OCI-LY3 (cell line): ENCODE measurements at regions not wholly inside any gene's neighbourhood (a gene's known extent, or its start where the extent isn't known, plus 50 kb on each side); places are given as distances from the start of the nearest gene placed in this dataset.

Experiments used
- H2AFZ ChIP-seq: fragments of 200-600, 300-600 bp; shearing (Covaris generic); 2 replicates; pipeline ENCODE4 v1.6.0; 2014; ENCODE audit warnings: antibody characterized with exemption, low read depth, low read length
- H3K27ac ChIP-seq: fragments of 200-600, 300-600 bp; sonication (generic); 2 replicates; pipeline ENCODE4 v1.5.1; 2014; ENCODE audit warnings: mild to moderate bottlenecking, low read length, moderate library complexity, mixed read lengths
- H3K27me3 ChIP-seq: fragments of 200-600, 300-600 bp; sonication (generic); 2 replicates; pipeline ENCODE4 v1.6.1; 2014; ENCODE audit warnings: low read depth, low read length, mixed read lengths
- H3K36me3 ChIP-seq: fragments of 200-600, 300-600 bp; sonication (generic); replicated peaks from 2 replicates; pipeline ENCODE3; 2014; ENCODE audit warnings: low read depth, low read length, mixed read lengths
- H3K4me1 ChIP-seq: fragments of 300-600, 200-600 bp; sonication (generic); 2 replicates; pipeline ENCODE4 v1.6.1; 2014; ENCODE audit warnings: low read length, mixed read lengths
- H3K4me2 ChIP-seq: fragments of 200-600, 300-600 bp; sonication (generic); 2 replicates; pipeline ENCODE4 v1.6.1; 2014; ENCODE audit warnings: low read length, mixed read lengths
- H3K4me3 ChIP-seq: fragments of 300-600, 200-600 bp; sonication (generic); 2 replicates; pipeline ENCODE4 v1.5.1; 2014; ENCODE audit warnings: antibody characterized with exemption, mild to moderate bottlenecking, low read length, moderate library complexity
- H3K79me2 ChIP-seq: fragments of 300-600, 200-600 bp; shearing (Covaris generic); 2 replicates; pipeline ENCODE4 v1.6.1; 2014; ENCODE audit warnings: mild to moderate bottlenecking, low read length, mixed read lengths
- H3K9ac ChIP-seq: fragments of 300-600, 200-600 bp; shearing (Covaris generic); 2 replicates; pipeline ENCODE4 v1.6.0; 2014; ENCODE audit warnings: mild to moderate bottlenecking, low read length, moderate library complexity
- H3K9me3 ChIP-seq: fragments of 200-600, 300-600 bp; shearing (Covaris generic); 2 replicates; pipeline ENCODE4 v1.6.1; 2014; ENCODE audit warnings: low read length, mixed read lengths; ENCODE audit not compliant: insufficient read depth
- H4K20me1 ChIP-seq: fragments of 200-600, 300-600 bp; sonication (generic); 2 replicates; pipeline ENCODE4 v1.6.1; 2016; ENCODE audit warnings: low read length, mixed read lengths; ENCODE audit not compliant: insufficient read depth
- EZH2phosphoT487 ChIP-seq: fragments of 200-600 bp; shearing (Covaris generic); IDR thresholded peaks from 2 replicates; pipeline ENCODE4 v1.6.1; 2018; ENCODE audit warnings: antibody characterized with exemption, mixed run types, low read depth
- TF ChIP-seq, protein P1 (sequence below): fragments of 200-600, 300-600 bp; sonication (generic); IDR thresholded peaks from 2 replicates; pipeline ENCODE4 v1.5.1; 2014; ENCODE audit warnings: antibody characterized with exemption, low read length, low read depth

DNA sequence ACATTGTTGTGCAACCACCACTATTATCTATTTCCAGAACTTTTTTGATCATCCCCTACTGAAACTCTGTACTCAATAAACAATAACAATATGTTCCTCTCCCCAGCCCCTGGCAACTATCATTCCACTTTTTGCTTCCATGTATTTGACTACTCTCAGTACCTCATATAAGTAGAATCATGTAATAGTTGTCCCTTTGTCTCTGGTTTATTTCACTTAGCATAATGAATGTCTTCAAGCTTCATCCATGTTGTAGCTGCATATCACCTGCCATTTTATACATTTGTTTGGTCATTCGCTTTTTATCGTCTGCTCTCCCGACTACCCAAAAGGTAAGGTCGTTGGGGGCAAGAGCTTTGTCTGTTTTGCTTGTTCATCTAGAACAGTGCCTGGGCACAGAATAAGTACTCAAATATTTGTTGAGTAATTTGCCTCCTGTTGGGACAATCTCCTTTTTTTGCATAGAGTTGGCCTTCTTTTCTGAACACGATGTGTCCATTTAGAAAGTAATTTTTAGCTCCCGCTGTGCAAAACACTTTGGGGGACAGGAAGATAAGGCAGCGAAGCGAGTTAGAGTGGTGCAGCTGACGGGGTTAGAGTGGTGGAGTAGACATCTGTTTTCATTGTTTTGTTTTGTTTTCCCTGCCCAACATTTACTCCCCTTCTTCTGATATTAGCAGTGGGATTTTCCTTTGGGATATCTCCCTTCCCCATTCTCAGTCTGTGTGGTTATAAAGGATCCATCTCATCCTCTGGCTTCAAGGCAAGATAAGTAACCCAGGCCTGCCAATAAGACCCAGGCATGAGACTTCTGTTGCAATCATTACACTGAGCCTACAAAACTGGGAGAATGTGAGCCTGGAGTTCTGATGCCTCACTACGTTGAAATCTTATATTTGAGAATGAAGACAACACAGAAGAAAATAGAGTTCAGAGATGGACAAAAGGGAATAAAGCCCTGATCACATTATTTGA, 83.4 kb upstream of the RNU6-1 start:
- peaks cover 6% of the 10 kb centered on the region for H3K36me3 ChIP-seq
- H3K4me3 ChIP-seq = no peak overlapping the region
- no peaks in the 10 kb centered on the region for H4K20me1 ChIP-seq
- peaks cover 7% of the 10 kb centered on the region; the same call in 1 of the 2 replicates for H3K9me3 ChIP-seq
- H3K9ac ChIP-seq = no peak overlapping the region
- no peaks in the 10 kb centered on the region for H3K27me3 ChIP-seq
- H3K4me2 ChIP-seq = no peak overlapping the region
- no peaks in the 10 kb centered on the region for H3K79me2 ChIP-seq
- H2AFZ ChIP-seq = no peak overlapping the region
- TF ChIP-seq, protein P1, sequence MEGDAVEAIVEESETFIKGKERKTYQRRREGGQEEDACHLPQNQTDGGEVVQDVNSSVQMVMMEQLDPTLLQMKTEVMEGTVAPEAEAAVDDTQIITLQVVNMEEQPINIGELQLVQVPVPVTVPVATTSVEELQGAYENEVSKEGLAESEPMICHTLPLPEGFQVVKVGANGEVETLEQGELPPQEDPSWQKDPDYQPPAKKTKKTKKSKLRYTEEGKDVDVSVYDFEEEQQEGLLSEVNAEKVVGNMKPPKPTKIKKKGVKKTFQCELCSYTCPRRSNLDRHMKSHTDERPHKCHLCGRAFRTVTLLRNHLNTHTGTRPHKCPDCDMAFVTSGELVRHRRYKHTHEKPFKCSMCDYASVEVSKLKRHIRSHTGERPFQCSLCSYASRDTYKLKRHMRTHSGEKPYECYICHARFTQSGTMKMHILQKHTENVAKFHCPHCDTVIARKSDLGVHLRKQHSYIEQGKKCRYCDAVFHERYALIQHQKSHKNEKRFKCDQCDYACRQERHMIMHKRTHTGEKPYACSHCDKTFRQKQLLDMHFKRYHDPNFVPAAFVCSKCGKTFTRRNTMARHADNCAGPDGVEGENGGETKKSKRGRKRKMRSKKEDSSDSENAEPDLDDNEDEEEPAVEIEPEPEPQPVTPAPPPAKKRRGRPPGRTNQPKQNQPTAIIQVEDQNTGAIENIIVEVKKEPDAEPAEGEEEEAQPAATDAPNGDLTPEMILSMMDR = no peak
- no peak for TF ChIP-seq EZH2phosphoT487
- no peak overlapping the region for H3K27ac ChIP-seq
- no peaks in the 10 kb centered on the region for H3K4me1 ChIP-seq

DNA sequence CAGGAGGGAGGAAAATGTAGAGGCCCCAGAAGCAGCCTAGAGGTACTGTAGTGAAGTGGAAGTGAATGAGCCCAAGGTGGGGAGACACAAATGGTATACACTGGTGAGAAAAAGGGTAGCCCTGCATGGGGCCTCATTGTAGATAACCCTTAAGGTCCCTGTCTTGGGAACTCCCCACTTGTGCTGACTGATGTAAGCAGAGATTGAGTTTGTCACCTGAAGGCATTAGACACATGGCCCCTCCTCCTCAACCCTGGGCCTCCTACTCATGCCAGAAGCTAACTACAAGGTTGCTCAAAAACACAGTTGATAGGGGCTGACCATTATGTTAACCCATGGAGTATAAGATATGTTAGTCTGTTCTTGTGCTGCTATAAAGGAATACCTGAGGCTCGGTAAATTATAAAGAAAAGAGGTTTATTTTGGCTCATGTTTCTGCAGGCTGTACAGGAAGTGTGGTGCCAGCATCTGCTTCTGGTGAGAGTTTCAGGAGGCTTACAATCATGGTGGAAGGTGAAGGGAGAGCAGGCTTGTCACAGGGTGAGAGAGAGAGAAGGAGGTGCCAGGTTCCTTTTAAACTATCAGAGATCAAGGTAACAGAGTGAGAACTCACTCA, 84.6 kb upstream of the RNU6-1 start:
- Histone ChIP-seq H3K36me3 (no peaks in the 10 kb centered on the region), H3K4me3 (no peak overlapping the region), H3K9me3 (no peaks in the 10 kb centered on the region), H3K4me1 (no peaks in the 10 kb centered on the region), H3K9ac (no peak overlapping the region), H2AFZ (no peak overlapping the region), H4K20me1 (no peaks in the 10 kb centered on the region), H3K4me2 (no peak overlapping the region), H3K27ac (no peak overlapping the region), H3K27me3 (no peaks in the 10 kb centered on the region), H3K79me2 (no peaks in the 10 kb centered on the region)
- TF ChIP-seq, protein P1 = no peak
- no peak for TF ChIP-seq EZH2phosphoT487

DNA sequence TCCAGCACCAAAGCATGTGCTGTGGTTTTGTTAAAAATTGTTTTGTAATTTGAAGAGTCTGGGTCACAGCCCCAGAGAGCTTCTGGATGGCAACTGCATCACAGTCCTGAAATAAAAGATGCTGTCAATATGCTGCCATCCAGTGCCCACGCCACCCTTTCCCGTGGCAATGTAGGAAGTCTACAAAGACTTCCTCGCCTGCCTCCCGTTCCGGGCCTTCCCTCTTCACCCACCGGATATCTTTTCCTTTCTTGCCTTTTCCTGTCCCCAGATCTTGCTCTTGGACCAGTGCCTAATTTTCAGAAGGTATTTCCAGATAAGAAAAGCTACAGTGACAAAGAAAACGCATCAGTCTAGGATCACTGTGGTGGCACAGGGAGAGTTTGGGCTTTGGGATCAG, 85.3 kb upstream of the RNU6-1 start:
- Histone ChIP-seq H2AFZ (no peak overlapping the region), H3K4me2 (no peak overlapping the region), H3K4me3 (no peak overlapping the region), H3K9ac (no peak overlapping the region), H3K9me3 (no peaks in the 10 kb centered on the region), H3K27me3 (no peaks in the 10 kb centered on the region), H4K20me1 (no peaks in the 10 kb centered on the region), H3K27ac (no peak overlapping the region), H3K36me3 (no peaks in the 10 kb centered on the region), H3K79me2 (no peaks in the 10 kb centered on the region), H3K4me1 (no peaks in the 10 kb centered on the region)
- TF ChIP-seq, protein P1 = no peak
- no peak for TF ChIP-seq EZH2phosphoT487

DNA sequence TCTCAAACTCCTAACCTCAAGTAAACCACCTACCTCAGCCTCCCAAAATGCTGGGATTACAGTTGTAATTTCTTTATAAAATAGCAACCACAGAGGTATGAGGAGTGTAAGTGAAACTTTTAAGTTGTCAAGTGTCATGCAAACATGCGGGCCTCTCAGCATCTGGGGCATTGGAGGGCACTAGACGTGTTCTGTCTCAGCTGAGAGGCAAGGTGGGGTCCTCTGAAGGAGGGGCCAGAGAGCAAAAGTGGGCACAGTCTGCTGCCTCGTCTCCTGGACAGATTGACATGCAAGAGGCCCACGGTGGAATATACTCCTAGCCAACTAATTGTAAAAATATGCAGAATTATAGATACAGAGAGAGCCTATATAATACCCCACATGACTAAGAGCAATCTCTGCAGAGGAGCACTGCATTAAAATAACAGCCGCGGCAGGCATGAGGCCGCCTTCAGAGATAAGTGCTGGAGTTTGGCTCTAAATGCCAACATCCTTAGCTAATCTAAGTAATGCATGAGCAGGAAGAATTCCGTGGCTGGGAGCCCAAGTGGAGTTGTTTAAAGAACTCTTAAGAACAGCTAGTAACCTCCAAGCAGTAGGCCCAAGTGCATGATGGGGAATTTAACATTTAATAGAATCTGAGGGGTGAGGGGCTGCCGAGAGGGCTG, 87.8 kb upstream of the RNU6-1 start:
- Histone ChIP-seq H2AFZ (no peak overlapping the region), H3K79me2 (no peaks in the 10 kb centered on the region), H3K36me3 (no peaks in the 10 kb centered on the region), H4K20me1 (no peaks in the 10 kb centered on the region), H3K4me1 (no peaks in the 10 kb centered on the region), H3K9ac (no peak overlapping the region), H3K4me3 (no peak overlapping the region), H3K27ac (no peak overlapping the region), H3K9me3 (no peaks in the 10 kb centered on the region), H3K27me3 (no peaks in the 10 kb centered on the region), H3K4me2 (no peak overlapping the region)
- TF ChIP-seq EZH2phosphoT487 = no peak
